ENCODE measurements at regions not wholly inside any gene's neighbourhood (a gene's known extent, or its start where the extent isn't known, plus 50 kb on each side); places are given as distances from the start of the nearest gene placed in this dataset.
"Not testable (repeated sequence)": the region's sequence is repeated elsewhere in the genome, so short reads cannot be mapped to it uniquely, and the experiment has no call there.

- no peak for DNase-seq (ENCODE audit: low spot score)
Observed at GRCh38 chr13:109272595-109273325, 513.6 kb downstream of the IRS2 start.

GRCh38 chr13:109271555-109272541, 514.5 kb downstream of the IRS2 start:
- no peak for DNase-seq (ENCODE audit: low spot score)

GRCh38 chr13:109271061-109271460, 515.3 kb downstream of the IRS2 start:
- no peak for DNase-seq (ENCODE audit: low spot score)

GRCh38 chr13:109269381-109269780, 517.0 kb downstream of the IRS2 start:
- DNase-seq (ENCODE audit: low spot score), result not testable (repeated sequence)

GRCh38 chr13:109268492-109268891, 517.9 kb downstream of the IRS2 start:
- not testable (repeated sequence) for DNase-seq (ENCODE audit: low spot score)

- DNase-seq (ENCODE audit: low spot score), result not testable (repeated sequence)
Observed at GRCh38 chr13:109267400-109267799, 519.0 kb downstream of the IRS2 start.

GRCh38 chr13:109265438-109265742, 521.0 kb downstream of the IRS2 start:
- DNase-seq (ENCODE audit: low spot score), result not testable (repeated sequence)

GRCh38 chr13:109264603-109265437, 521.6 kb downstream of the IRS2 start:
- not testable (repeated sequence) for DNase-seq (ENCODE audit: low spot score)

GRCh38 chr13:109257761-109258157, 528.6 kb downstream of the IRS2 start:
- DNase-seq (ENCODE audit: low spot score), result not testable (repeated sequence)
